Mucosa of descending colon (tissue), 3 donors: ENCODE measurements at regions not wholly inside any gene's neighbourhood (a gene's known extent, or its start where the extent isn't known, plus 50 kb on each side); places are given as distances from the start of the nearest gene placed in this dataset.

ENCODE experiments used
- ATAC-seq: fragments of 200-7000 bp; cut with Tn5 transposase; one replicate; pipeline ENCODE4 v1.9.1; 2020; ENCODE audit warnings: mild to moderate bottlenecking, moderate library complexity
- DNase-seq, 3 donors: peaks; one replicate each; pipeline ENCODE4 v3.0.0-alpha.2; 2020
- H3K36me3 ChIP-seq: fragments of 200-600 bp; one replicate; pipeline ENCODE4 v1.8.0; 2021; ENCODE audit warnings: low read depth, mild to moderate bottlenecking
- H3K4me1 ChIP-seq: fragments of 200-600 bp; one replicate; pipeline ENCODE4 v1.8.0; 2021; ENCODE audit warnings: low read depth, mild to moderate bottlenecking
- H3K4me3 ChIP-seq: fragments of 200-600 bp; one replicate; pipeline ENCODE4 v1.8.0; 2021; ENCODE audit warnings: mild to moderate bottlenecking
- H3K9me3 ChIP-seq: fragments of 200-600 bp; one replicate; pipeline ENCODE4 v1.8.0; 2021; ENCODE audit warnings: mild to moderate bottlenecking
- intact Hi-C, 2 donors: fragments of 100-400 bp; cut with DNase I in 1 of 2; cut with micrococcal nuclease in 1 of 2; formaldehyde crosslinking; loops; one replicate each; pipeline versions ENCODE4 v1.11.0 to v1.11.1; 2022; cut with DNase I, micrococcal nuclease
- TF ChIP-seq, protein P1 (sequence below): fragments of 200-600 bp; IDR thresholded peaks from one replicate; pipeline ENCODE4 v1.8.0; 2022; ENCODE audit warnings: antibody characterized with exemption, mild to moderate bottlenecking
- donor health status: DM: no; HTN: no; CAD: no; lungs with moderate emphysema.
- donor health status: DM: no; HTN: no; CAD: no.
- donor health status: DM: no; HTN: yes; CAD: no.

- Histone ChIP-seq H3K9me3 (no peaks in the 10 kb centered on the region), H3K4me3 (no peak overlapping the region), H3K36me3 (no peaks in the 10 kb centered on the region), H3K4me1 (peaks cover 7% of the 10 kb centered on the region)
- DNase-seq (no peak), ATAC-seq (no peak)
- intact Hi-C loops = no loop called here
- TF ChIP-seq, protein P1, sequence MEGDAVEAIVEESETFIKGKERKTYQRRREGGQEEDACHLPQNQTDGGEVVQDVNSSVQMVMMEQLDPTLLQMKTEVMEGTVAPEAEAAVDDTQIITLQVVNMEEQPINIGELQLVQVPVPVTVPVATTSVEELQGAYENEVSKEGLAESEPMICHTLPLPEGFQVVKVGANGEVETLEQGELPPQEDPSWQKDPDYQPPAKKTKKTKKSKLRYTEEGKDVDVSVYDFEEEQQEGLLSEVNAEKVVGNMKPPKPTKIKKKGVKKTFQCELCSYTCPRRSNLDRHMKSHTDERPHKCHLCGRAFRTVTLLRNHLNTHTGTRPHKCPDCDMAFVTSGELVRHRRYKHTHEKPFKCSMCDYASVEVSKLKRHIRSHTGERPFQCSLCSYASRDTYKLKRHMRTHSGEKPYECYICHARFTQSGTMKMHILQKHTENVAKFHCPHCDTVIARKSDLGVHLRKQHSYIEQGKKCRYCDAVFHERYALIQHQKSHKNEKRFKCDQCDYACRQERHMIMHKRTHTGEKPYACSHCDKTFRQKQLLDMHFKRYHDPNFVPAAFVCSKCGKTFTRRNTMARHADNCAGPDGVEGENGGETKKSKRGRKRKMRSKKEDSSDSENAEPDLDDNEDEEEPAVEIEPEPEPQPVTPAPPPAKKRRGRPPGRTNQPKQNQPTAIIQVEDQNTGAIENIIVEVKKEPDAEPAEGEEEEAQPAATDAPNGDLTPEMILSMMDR = no peak
These were observed 494.7 kb upstream of the PROK2 start for GRCh38 chr3:72279631-72280041.

GRCh38 chr3:72279068-72279604 is 494.2 kb upstream of the PROK2 start:
- Histone ChIP-seq H3K4me1 (peaks cover 10% of the 10 kb centered on the region), H3K9me3 (no peaks in the 10 kb centered on the region), H3K36me3 (no peaks in the 10 kb centered on the region), H3K4me3 (no peak overlapping the region)
- no peak for ATAC-seq
- TF ChIP-seq, protein P1 = no peak
- no peak for DNase-seq
- intact Hi-C loops = no loop called here

GRCh38 chr3:72278349-72279067 is 493.6 kb upstream of the PROK2 start:
- H3K4me3 ChIP-seq = no peak overlapping the region
- DNase-seq = no peak
- no peaks in the 10 kb centered on the region for H3K9me3 ChIP-seq
- peaks cover 10% of the 10 kb centered on the region for H3K4me1 ChIP-seq
- TF ChIP-seq, protein P1 = no peak
- no peaks in the 10 kb centered on the region for H3K36me3 ChIP-seq
- no peak for ATAC-seq
- intact Hi-C loops = no loop called here

- no peak for DNase-seq
- no peaks in the 10 kb centered on the region for H3K36me3 ChIP-seq
- TF ChIP-seq, protein P1 = no peak
- H3K4me1 ChIP-seq = peaks cover 10% of the 10 kb centered on the region
- H3K9me3 ChIP-seq = no peaks in the 10 kb centered on the region
- intact Hi-C loops = no loop called here
- no peak overlapping the region for H3K4me3 ChIP-seq
- no peak for ATAC-seq
These were observed 492.8 kb upstream of the PROK2 start for GRCh38 chr3:72277710-72278109.

DNA sequence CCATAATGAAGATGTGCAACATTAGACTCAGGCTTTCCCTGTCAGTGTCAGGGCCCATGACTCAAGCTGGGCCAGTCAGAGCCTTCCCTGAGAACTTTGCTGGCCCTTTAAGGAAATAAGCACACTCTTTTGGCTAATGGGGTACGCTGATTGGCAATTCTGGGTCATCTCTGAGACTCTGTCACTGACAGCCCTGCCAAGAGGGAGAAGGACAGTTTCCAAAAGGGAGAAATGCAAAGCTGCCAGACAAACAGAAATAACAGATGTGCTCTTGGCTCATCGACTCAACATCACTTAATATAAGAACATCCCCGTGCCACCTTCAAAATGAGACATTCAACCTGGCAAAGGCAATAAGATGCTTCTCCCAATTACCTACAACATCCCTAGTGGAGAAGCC is 491.9 kb upstream of the PROK2 start:
- DNase-seq = no peak
- Histone ChIP-seq H3K4me1 (peaks cover 10% of the 10 kb centered on the region), H3K36me3 (no peaks in the 10 kb centered on the region), H3K9me3 (no peaks in the 10 kb centered on the region), H3K4me3 (no peak overlapping the region)
- no peak for ATAC-seq
- TF ChIP-seq, protein P1 = no peak
- intact Hi-C loops = no loop called here
